Fibroblast of lung (primary cell): ENCODE measurements at regions not wholly inside any gene's neighbourhood (a gene's known extent, or its start where the extent isn't known, plus 50 kb on each side); places are given as distances from the start of the nearest gene placed in this dataset.

ENCODE experiments used
- EZH2 ChIP-seq: IDR thresholded peaks from 2 replicates; pipeline ENCODE4 v1.5.1; 2012; ENCODE audit warnings: low read length, control low read depth, mild to moderate bottlenecking; ENCODE audit errors: missing control alignments
- TF ChIP-seq, protein P1 (sequence below), 2 donors: IDR thresholded peaks in 1 of 2; conservative IDR thresholded peaks in 1 of 2; 1 replicate in 1 of 2; 2 replicates in 1 of 2; pipeline ENCODE4 v1.5.1; 2011 to 2012; ENCODE audit warnings: low read length in 2 of 2, control low read depth in 1 of 2, inconsistent platforms in 1 of 2, low read depth in 1 of 2, mild to moderate bottlenecking in 1 of 2

DNA sequence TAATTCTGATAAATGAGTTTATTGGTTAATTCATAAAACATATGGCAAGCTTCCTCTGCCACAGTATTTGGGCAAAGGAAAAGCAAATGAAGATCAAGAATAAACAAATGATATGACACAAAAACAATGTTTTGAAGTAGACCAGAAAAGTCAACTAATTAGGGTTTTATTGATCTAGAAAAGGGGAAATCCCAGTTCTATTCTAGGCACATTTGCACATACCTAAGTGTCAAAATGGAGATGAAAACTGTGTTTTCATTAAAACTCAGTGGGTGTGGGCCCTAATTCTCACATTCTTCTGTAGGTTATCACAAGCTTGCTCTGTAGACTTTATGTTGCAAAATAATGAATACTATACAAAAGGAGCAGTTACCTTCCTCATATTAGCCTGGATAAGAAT is 69.0 kb upstream of the TENT5A start:
- TF ChIP-seq, protein P1, sequence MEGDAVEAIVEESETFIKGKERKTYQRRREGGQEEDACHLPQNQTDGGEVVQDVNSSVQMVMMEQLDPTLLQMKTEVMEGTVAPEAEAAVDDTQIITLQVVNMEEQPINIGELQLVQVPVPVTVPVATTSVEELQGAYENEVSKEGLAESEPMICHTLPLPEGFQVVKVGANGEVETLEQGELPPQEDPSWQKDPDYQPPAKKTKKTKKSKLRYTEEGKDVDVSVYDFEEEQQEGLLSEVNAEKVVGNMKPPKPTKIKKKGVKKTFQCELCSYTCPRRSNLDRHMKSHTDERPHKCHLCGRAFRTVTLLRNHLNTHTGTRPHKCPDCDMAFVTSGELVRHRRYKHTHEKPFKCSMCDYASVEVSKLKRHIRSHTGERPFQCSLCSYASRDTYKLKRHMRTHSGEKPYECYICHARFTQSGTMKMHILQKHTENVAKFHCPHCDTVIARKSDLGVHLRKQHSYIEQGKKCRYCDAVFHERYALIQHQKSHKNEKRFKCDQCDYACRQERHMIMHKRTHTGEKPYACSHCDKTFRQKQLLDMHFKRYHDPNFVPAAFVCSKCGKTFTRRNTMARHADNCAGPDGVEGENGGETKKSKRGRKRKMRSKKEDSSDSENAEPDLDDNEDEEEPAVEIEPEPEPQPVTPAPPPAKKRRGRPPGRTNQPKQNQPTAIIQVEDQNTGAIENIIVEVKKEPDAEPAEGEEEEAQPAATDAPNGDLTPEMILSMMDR (conservative IDR thresholded peaks at IDR 0.05 in 1 of 2, IDR thresholded peaks at IDR 0.05 in 1 of 2; ENCODE audit: low read depth in 1 of 2, low read length in 2 of 2), result no peak
- no peak for TF ChIP-seq EZH2
